ENCODE measurements at regions not wholly inside any gene's neighbourhood (a gene's known extent, or its start where the extent isn't known, plus 50 kb on each side); places are given as distances from the start of the nearest gene placed in this dataset.

GRCh38 chr7:46628389-46628788 is 707.3 kb upstream of the IGFBP3 start:
- intact Hi-C loops (cut with DNase I) = no loop called here
- H3K4me3 ChIP-seq = no peak overlapping the region
- H3K36me3 ChIP-seq = no peaks in the 10 kb centered on the region
- H3K4me1 ChIP-seq = no peaks in the 10 kb centered on the region
- no peaks in the 10 kb centered on the region for H3K9me3 ChIP-seq
- no peak overlapping the region for H3K27ac ChIP-seq
- ATAC-seq (no peak), DNase-seq (no peak)
- no peaks in the 10 kb centered on the region for H3K27me3 ChIP-seq
- TF ChIP-seq CTCF (IDR thresholded peaks at IDR 0.05) = no peak

DNA sequence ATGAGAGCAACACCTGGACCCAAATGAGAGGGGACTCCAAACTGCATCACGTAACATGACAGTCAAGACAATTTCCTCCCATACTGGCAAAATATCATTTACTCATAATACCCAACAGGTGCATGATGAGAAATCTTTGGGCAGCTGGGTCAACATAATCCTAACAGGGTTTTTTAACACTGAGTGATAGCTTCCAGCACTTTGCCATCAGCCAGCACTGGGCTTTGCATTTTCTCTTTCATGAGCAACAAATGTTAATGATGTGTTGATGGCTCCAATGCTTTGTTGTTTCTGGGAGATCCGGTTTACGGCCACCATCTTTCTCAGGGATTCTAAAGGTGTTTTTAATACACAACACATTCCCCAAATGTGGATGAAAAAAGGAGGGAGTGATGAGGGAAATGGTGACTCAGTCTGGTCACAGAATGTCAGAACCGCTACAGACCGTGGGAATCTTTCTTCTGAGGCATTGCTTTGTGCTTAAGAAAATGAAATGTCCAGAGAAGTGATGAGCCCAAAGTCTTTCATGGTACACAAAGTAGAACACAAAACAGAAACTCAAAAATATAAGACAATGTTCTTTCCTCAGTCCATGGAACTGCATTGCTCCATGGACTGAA is 705.7 kb upstream of the IGFBP3 start:
- no peak for ATAC-seq
- Histone ChIP-seq H3K4me1 (no peaks in the 10 kb centered on the region), H3K27me3 (no peaks in the 10 kb centered on the region), H3K27ac (no peak overlapping the region), H3K9me3 (no peaks in the 10 kb centered on the region), H3K4me3 (no peak overlapping the region), H3K36me3 (no peaks in the 10 kb centered on the region)
- intact Hi-C loops (cut with DNase I) = no loop called here
- TF ChIP-seq CTCF (IDR thresholded peaks at IDR 0.05) = no peak
- DNase-seq = no peak

- Histone ChIP-seq H3K4me1 (no peaks in the 10 kb centered on the region), H3K9me3 (no peaks in the 10 kb centered on the region), H3K27ac (no peak overlapping the region), H3K27me3 (no peaks in the 10 kb centered on the region), H3K4me3 (no peak overlapping the region), H3K36me3 (no peaks in the 10 kb centered on the region)
- intact Hi-C loops (cut with DNase I) = no loop called here
- ATAC-seq (no peak), DNase-seq (no peak)
- TF ChIP-seq CTCF (IDR thresholded peaks at IDR 0.05) = no peak
Measured at GRCh38 chr7:46626261-46626660, 705.2 kb upstream of the IGFBP3 start.

GRCh38 chr7:46625032-46625431 is 704.0 kb upstream of the IGFBP3 start:
- Histone ChIP-seq H3K4me1 (no peaks in the 10 kb centered on the region), H3K36me3 (no peaks in the 10 kb centered on the region), H3K9me3 (no peaks in the 10 kb centered on the region), H3K27ac (no peak overlapping the region), H3K27me3 (no peaks in the 10 kb centered on the region), H3K4me3 (no peak overlapping the region)
- no peak for DNase-seq
- ATAC-seq = no peak
- no peak for TF ChIP-seq CTCF (IDR thresholded peaks at IDR 0.05)
- intact Hi-C loops (cut with DNase I) = no loop called here

DNA sequence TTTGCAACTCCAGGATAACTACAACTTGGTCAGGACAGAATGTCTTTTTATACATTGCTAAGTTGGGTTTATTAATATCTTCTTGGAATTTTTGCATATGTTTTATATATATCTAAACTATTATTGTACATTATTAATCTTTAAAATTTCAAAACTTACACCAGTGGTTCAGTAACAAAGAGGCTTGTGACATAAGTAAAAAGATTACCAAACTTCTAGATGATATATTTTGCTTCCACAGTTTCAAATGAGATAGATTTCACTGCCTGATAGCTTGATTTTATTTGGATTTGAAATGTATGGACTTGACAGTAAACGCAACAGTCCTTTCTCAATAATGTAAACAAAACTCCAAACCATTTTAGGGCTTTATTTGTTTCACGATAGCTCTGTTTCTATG is 701.2 kb upstream of the IGFBP3 start:
- no peak overlapping the region for H3K27ac ChIP-seq
- H3K9me3 ChIP-seq = no peaks in the 10 kb centered on the region
- no peaks in the 10 kb centered on the region for H3K27me3 ChIP-seq
- DNase-seq (no peak), ATAC-seq (no peak)
- TF ChIP-seq CTCF (IDR thresholded peaks at IDR 0.05) = no peak
- H3K4me3 ChIP-seq = no peak overlapping the region
- H3K4me1 ChIP-seq = no peaks in the 10 kb centered on the region
- no peaks in the 10 kb centered on the region for H3K36me3 ChIP-seq
- intact Hi-C loops (cut with DNase I) = no loop called here

Measured in left lung (tissue), 4 donors.